GM18499 (cell line): ENCODE measurements at regions not wholly inside any gene's neighbourhood (a gene's known extent, or its start where the extent isn't known, plus 50 kb on each side); places are given as distances from the start of the nearest gene placed in this dataset.

Experiments
- ATAC-seq: cut with Tn5 transposase; IDR thresholded peaks from one replicate; pipeline ENCODE4 v1.9.1; 2021; ENCODE audit warnings: moderate number of reproducible peaks; ENCODE audit not compliant: insufficient read depth, unreplicated experiment

DNA sequence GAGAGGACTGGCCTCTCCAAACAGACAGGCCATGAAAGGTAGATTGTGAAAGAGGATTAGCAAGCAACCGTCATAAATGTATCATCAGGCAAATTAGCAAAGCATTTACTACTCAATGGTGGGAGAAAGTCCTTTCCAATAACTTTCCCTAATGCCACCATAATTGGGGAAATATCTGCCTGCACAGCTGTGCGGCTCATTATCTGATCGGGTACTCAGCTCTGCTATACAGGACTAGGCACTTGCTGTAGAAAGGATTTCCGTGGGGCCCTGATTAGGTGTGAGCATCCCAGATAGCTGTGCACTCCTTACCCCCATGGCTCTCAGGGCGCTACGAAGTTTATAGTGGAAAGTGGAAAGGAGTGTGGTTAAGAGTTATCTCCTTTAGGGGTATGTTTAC, 309.7 kb upstream of the PLET1 start:
- ATAC-seq: no peak

DNA sequence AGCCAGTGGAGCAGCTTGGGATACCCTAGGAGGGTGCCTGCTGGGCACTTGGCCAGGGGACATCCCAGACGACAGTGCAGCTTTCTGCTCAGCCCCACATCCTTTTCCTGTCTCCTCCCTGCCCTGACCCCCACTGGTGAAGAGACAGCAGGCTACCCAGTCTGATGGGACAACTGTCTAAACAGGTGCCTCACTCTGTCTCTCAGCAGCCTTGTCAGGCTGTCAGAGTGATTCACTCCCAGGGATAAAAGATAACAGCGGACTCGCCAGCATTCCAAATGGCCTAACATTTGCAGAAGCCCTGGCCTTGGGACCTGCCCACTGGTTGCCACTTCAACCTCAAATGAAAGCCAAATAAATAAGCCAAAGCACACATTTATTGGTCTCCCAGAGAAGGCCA, 318.6 kb upstream of the PLET1 start:
- no peak for ATAC-seq

DNA sequence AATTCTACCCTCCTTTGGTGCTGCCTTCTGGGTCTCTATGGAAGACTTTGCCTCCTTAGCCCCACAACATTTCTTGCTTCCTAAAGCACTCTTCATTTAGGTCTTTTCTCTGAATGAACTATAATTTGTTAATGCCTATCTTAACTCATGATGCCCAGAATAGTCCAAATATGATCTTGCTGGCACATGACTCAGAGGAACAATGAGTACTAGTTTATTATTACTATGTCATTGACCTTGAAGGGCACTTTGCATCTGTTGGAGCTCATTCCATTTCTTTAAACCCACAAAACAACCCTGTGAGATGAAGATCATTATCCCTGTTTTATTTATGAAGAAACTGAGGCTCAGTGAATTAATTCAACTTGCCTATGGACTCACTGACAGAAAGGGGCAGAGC, 320.2 kb upstream of the PLET1 start:
- ATAC-seq: no peak

DNA sequence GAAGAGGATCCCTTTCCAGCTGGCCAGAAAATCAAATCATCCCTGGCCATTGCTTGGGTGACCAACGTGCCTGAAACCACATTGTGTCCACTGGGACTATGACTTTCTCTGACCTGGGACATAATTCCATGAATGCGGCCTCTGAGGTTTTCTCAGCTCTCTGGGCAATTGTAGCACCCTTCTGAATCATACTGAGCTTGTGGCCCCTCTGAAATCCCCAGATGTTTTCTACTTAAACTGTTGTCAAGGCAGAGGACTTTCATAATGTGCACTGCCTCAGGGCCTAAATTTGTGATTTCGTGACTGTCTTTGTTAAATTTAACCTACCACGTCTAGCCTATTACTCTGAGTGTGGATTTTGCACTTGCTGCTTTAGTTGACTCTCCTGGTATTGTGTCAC, 321.1 kb upstream of the PLET1 start:
- no peak for ATAC-seq

DNA sequence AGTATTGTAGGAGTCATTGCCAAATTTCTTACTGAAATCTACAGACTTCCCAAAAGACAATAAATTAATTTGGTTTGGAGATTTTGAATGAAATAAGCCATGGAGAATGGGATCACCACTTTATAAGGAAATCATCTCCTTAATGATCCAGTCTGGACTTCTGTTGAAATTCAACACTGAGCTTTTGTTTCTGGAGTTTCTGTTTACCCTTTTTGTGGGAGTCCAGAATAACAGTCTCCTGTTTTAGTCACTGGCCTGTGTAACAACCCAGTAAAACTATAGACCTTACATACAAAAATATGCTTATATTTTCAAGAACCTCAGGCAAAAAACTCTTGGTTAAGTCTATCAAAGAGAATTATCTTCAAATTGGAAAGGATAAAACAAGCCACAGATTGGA, 321.7 kb upstream of the PLET1 start:
- ATAC-seq: no peak

DNA sequence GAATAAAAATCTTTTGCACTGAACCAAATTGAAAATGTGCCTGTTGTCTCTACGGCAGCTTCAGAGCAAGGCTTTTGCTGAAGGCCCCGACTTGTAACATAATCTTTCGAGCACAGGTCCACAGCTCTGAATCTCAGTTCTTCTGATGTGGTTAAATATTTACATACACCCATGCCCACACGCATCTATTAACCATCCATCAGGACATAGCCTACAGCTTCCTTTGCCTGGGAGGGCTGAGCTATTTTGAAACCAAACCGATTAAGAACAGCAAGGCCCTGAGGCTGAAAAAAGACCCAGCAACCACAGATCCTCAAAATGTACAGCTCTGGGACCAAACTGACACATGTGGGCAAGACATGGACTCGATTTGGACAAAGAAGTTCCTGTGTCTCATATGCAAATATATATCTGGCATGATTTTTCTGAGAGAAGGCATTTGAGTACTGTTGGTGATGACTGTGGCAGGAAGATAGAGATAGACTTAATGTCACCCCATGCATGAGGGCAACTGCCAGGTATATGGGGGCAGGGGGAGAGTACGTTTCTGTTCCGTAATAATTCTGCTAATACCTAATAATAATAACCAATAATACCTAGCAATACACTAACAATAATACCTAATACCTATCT, 322.7 kb upstream of the PLET1 start:
- ATAC-seq: peak; percentile 93

DNA sequence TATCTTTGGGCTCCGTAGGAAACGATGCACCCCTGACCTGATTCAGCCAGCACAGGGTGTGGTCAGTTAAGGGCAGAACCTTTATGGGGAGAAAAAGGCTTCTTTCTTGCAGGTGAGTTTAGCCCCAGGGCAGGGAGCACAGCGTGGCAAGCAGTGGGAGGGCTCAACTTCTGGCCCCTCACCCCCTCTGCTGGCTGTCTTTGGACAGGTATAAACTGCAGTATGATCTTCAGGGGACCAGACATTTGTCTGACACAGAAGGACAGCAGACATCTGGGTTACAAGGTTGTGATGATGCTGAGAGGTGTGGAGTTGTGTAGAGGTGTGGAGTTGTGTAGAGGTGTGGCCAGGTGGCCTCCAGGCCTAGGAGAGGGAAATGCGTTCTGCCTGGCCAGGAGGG, 324.0 kb upstream of the PLET1 start:
- ATAC-seq: no peak

DNA sequence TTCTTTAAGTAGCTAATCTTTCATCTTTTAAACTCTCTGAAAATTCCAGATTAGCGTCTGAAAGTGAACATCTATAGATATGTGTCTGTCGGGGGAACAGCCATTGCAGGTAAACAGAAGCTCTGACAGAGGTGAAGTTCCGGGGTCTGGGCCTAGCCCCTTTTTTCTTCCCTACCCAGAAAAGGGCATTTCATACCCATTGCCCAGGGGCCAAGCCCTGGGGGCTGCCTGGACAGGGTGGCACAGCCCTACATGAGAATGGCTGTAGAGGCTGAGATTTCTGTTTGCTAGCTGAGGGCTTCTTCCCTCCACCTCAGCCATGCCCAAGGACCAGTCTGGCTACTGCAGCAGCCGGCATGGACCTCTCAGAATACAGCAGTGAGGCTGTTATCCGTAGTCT, 327.0 kb upstream of the PLET1 start:
- ATAC-seq: no peak

DNA sequence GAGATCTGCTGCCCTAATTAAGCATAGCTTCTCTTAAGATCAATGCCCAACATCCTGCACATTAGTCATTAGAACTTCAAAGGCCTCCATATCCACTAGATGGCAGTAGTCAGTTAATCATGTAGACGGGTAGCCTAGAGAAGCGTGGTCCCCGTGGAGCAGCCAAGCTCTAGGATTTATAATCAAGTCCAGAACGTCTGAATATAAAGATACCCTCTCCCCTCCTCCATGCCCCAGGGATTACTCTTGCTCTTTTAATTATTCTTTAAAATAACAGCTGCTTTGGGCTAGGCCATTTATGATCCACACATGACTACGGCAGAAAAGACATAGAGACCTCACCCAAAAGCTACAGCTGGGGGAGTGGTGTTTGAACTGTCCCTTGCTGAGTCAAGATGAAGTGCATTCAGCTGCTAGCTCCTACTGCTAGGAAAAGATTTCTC, 327.6 kb upstream of the PLET1 start:
- ATAC-seq: no peak

DNA sequence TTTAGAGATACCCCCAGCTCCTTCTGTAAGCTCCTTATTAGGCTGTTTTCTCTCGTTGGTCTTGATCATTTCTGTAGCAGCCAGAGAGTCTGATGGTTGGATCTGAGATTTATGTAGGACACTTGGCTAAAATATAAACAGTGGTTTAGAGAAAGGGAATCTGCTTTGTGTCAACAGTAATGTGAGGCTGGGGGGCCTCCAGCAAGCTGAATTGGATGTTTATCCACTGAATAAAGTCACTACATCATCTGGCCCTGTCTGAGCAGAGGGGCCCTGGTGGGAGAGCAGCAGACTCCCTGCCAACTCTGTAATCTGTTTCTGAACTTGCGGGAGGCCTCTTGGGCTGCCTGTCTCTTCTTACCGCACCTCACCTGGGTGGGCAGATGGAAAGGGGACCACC, 328.5 kb upstream of the PLET1 start:
- ATAC-seq: no peak

DNA sequence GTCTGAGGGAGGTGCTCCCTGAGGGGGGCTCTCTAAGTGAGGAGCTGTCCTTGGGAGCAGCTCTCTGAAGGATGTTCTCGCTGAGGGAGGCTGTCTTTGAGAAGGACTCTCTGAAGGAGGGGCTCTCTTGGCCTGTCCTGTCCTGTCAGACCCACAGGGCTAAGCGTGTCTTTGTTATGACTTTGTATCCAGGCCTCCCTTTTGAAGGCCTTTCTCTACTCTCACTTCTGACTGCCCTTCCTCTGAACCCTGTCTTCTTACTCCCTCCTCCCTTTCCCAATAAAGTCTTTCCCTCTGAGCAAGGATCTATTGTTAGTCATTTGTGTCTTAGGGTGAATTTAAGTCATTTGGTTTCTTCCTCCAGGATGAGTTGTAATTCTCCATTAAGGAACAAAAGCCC, 330.1 kb upstream of the PLET1 start:
- no peak for ATAC-seq

DNA sequence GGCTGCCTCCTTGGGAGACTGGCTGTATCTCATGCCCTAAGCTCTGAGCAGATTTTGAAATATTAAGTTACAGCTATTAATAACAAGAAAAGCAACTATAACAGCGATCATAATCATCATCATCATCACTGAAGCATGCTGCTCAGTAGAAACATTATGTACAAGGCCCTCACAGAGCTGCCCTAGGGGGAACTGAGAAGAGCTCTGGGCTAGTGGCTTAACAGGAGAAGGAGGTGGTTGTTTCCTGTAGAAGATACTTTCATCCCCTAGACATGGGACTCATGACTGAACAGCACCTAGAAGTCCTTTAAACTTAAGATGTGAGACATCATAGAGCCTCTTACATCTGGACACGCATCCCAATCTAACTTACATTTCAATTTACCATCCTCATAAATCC, 332.8 kb upstream of the PLET1 start:
- no peak for ATAC-seq

DNA sequence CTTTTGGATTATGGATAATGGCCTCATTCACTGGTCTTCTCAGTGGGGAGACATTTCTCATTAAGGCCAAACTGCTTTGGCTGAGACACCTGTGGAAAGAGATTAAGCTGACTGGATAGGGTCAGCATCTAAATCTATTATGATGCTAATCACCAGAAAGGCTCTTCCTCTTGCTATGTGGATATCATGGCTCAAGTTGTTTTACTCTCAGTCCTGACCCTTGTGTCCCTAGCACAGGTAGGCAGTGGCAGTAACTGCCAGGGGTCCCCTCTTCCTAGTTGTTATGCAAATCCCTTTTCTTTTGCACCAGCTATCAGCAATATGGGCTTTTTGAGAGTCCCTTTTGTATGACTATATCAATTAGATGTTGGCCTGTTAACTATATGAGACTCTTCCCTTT, 335.7 kb upstream of the PLET1 start:
- no peak for ATAC-seq

DNA sequence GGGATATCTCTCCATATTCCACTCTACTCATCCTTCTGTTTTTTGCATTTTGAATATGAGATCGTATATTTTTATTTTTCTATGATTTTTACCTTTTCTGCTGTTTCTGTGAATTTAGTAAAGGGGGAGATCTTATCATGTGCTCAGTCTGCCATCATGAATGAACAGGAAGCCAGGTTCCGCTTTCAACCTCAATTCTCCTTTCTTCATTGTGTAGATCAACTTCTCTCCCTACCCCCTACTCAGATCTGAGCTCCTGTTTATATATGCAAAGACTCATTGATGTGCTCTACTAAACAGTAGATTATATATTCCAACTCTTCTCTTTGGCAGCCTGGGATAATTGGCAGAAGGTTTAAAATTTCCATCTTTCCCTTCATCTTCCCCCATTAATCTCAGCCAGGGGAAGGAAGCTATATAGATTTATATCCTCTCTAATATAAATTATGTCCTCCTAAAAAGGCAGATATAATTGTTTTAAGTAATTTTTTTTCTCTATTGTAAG, 336.7 kb upstream of the PLET1 start:
- no peak for ATAC-seq

DNA sequence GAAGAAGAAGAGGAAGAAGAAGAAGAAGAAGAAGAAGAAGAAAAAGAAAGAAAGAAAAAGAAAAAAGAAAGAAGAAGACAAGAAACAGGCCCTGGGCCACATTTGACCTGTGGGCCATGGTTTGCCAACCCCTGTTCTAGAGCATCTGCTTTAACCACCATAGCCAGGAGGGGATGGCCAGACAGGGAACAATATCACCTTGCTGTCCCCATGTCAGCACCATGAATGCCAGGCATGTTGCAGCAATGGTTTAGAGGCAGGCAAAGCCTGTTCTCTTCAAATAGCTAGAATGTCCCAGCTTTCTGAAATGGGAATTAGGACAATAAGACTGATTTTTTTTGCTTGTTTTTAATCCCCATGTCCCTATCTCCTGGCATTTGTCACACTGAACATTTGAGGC, 338.6 kb upstream of the PLET1 start:
- ATAC-seq: no peak

DNA sequence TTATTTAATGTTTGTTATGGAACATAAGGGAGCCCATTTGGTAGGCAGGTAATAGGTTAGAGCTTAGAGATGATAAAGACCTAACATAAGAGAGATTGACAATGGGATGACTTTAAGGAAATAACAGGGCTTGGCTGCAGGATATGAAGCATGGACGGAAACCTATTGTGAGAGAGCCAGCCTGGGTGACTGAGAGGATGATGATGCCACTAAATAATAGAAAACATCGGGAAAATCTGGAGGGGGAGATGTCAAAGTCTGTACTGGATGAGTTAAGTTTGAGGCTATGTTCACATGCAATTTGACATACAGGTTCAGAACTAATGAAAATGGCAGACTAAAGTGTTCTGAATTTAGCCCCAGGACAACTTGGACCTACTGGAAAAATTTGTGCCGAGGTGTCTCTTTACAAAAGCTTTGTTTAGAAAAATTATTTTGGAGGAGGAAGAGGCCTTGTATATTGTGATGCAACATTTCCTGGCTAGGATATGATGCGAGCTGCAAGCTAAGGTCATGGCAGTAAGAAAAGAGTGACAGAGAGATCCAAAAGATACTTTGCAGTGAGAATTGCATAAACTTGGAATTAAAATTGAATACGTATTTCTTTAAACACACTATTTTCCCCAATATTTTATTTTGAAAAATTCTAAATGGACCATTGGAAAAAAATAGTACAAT, 339.3 kb upstream of the PLET1 start:
- no peak for ATAC-seq

DNA sequence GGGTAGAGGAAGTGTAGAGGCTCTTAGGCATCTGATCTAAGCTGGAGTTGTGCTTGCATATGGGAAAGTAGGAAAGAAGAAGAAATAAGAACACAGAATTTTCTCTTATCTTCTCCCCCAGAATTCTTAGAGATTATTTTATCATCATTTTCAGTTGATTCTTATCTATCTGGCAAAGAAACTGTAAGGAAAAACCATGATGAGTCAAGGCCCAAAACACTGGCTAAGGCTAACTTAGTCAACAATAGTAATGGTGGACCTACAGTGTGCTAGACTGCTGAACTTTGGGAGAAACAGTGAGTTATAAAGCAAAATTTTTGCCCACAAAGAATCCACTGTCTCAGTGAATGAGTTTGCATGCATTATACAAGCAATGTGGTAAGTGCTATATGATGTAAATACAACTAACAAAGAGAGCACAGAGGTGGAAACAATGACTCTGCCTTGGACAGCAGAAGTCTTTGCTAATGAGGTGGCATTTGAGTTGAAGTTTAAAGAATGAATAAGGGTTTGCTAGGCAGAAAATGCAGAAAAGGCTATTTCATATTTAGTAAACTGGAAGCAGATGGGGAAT, 344.5 kb upstream of the PLET1 start:
- no peak for ATAC-seq

DNA sequence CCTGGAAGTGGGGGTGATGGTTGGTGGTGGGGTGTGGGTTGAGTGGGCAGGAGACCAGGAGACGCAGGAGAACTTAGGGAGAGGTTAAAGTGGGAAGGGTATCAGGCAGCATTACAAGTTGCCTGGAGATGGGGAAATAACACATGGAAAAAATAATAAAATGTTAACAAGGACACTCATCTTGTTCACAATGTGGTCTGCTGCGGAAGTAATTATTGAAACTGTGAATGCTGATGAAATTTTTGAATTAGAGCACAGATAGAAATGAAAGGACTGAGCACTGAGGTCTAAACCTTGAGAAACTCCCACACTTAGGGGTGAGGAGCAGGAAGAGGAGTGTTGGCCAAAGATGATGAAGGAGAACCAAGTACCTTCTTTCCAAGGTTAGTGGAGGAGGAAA, 346.0 kb upstream of the PLET1 start:
- no peak for ATAC-seq

DNA sequence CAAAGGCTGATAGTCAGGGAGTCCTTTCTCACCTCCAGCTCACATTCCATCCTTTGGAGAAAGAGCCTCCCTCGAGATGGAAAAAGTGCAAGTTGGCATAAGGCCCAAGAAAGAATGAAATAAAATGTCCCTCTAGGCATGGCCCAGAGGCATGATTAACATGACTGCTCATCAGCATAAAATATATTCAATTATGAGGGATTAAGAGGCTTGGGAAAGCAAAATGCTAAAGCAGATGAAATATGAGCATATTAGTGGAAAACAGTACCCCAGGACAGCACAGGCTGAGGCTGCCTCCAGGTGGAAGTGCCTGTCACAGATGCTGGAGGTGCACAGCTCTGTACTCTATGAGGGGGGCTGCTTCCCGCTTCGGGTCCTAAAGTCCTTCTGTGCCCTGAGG, 347.8 kb upstream of the PLET1 start:
- no peak for ATAC-seq

DNA sequence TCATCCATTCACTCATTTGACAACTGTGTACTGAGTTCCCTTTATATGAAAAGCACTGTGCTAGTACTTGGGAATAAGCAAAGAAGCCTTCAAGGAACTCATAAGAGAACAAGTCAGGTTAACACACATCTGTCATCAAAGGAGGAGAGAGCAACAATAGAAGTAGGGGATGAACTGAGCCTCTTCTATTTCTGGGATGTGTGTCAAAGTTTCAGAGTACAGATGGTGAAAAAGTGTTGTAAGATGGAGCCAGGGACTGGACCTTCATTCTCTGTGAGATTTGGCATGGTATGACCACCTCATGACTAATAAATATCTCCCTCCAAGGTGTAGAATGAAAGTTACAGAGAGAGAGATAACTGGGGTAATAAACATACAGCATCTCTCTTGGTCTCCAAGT, 349.8 kb upstream of the PLET1 start:
- ATAC-seq: no peak

DNA sequence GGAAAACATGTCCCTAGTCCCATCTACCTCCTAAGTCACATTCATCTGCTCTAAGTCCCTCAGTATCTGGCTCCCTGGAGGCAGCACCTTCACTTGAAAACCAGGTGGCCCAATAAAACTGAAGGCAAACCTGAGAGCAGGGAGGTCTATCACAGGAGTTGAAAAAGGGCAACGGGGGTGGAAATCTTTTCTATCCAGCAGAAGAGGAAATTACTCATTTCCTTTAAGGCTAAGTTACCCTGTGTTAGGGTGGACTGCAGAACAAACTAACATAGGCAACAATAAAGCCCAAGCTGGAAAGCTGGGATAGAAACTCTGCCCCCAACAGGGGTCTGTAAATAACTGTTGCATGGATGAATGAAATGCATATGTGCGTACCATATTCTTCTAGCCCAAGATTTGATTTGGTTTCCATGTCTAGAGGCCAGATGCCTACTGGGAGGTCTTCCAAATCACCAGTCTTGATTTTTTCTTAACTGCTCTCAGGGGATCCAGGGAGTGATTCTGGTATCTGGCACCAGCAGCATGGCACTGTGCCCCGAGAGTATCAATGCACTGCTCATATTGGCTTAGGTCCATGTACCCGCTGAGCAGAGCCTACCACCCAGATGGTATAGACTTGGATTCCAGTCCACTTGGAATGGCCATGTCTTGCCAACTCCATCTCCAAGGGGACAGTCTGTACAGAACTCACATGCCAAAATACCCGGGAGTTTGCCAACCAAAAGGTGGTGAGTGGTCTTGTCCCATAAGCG, 350.0 kb upstream of the NCAM1 start:
- no peak for ATAC-seq
